ENCODE measurements at regions not wholly inside any gene's neighbourhood (a gene's known extent, or its start where the extent isn't known, plus 50 kb on each side); places are given as distances from the start of the nearest gene placed in this dataset.

DNA sequence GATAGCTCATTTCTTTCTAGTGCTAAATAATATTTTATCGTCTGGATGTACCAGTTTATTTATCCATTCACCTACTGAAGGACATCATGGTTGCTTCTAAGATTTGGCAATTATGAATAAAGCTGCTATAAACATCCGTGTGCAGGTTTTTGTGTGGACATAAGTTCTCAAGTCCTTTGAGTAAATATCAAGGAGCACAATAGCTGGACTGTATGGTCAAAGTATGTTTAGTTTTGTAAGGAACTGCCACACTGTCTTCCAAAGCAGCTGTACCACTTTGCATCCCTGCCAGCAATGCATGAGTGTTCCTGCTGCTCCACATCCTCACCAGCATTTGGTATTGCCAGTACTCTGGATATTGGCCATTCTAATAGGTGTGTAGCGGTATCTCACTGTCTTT lies 447.4 kb downstream of the MED13L start:
- TF ChIP-seq, protein P1, sequence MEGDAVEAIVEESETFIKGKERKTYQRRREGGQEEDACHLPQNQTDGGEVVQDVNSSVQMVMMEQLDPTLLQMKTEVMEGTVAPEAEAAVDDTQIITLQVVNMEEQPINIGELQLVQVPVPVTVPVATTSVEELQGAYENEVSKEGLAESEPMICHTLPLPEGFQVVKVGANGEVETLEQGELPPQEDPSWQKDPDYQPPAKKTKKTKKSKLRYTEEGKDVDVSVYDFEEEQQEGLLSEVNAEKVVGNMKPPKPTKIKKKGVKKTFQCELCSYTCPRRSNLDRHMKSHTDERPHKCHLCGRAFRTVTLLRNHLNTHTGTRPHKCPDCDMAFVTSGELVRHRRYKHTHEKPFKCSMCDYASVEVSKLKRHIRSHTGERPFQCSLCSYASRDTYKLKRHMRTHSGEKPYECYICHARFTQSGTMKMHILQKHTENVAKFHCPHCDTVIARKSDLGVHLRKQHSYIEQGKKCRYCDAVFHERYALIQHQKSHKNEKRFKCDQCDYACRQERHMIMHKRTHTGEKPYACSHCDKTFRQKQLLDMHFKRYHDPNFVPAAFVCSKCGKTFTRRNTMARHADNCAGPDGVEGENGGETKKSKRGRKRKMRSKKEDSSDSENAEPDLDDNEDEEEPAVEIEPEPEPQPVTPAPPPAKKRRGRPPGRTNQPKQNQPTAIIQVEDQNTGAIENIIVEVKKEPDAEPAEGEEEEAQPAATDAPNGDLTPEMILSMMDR (IDR thresholded peaks at IDR 0.05 in 4 of 5, conservative IDR thresholded peaks at IDR 0.05 in 1 of 5), result no peak
- TF ChIP-seq POLR2A (IDR thresholded peaks at IDR 0.05), result no peak

Measured in gastrocnemius medialis (tissue), 4 donors.